ENCODE measurements at regions not wholly inside any gene's neighbourhood (a gene's known extent, or its start where the extent isn't known, plus 50 kb on each side); places are given as distances from the start of the nearest gene placed in this dataset.

DNA sequence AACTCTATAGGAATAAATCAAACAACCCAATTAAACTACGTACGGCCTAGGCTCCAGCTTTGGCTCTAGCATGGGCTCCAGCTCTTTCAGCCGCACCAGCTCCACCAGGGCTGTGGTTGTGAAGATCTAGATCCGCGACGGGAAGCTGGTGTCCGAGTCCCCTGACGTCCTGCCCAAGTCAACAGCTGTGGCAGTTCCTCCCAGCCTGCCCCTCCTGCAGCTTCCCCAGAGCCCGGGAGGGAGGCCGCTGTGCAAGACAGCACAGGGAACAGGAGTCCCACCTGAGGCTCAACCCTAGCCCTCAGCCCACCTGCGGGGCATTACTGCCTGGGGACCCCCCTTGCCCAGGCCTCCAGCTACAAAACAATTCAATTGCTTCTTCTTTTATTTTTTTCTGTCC lies 2680.3 kb downstream of the PCDH7 start:
- peaks cover 5% of the 10 kb centered on the region; the same call in 1 of the 2 replicates for H4K20me1 ChIP-seq (ENCODE audit: insufficient read depth)
- H3K27ac ChIP-seq (ENCODE audit: low read depth, low read length) = no peak overlapping the region
- no peaks in the 10 kb centered on the region for H3K36me3 ChIP-seq (ENCODE audit: control insufficient read depth in 1 of 2, insufficient read depth in 2 of 2, low read length in 2 of 2)
- no peaks in the 10 kb centered on the region; a peak in 1 of 4 replicates for H3K9me3 ChIP-seq (ENCODE audit: control insufficient read depth in 1 of 2, insufficient read depth in 1 of 2, low read depth in 1 of 2, low read length in 2 of 2)
- no TSS peak for BruUV-seq (replicated peaks)
- ChIA-PET CTCF (no interaction called here), POLR2A (no interaction called here), RAD21 (ENCODE audit: low non-redundant PET in 1 of 2, low total read pairs in 2 of 2, uncharacterized antibody in 2 of 2, unreplicated experiment in 2 of 2) (no interaction called here)
- TF ChIP-seq JUND (IDR thresholded peaks at IDR 0.05) (no peak), SIN3A (IDR thresholded peaks at IDR 0.05; ENCODE audit: low read depth) (no peak), EZH2phosphoT487 (IDR thresholded peaks at IDR 0.05; ENCODE audit: borderline replicate concordance) (no peak), SRF (IDR thresholded peaks at IDR 0.05; ENCODE audit: low read depth) (no peak), ZNF274 (IDR thresholded peaks at IDR 0.05; ENCODE audit: low read depth, low read length) (no peak), FOSL1 (IDR thresholded peaks at IDR 0.05; ENCODE audit: low read depth) (no peak), CEBPB (IDR thresholded peaks at IDR 0.05; ENCODE audit: low read depth) (no peak), POLR2AphosphoS5 (IDR thresholded peaks at IDR 0.05; ENCODE audit: low read depth, low read length) (no peak), CBX3 (IDR thresholded peaks at IDR 0.05; ENCODE audit: low read depth) (no peak), TCF7L2 (IDR thresholded peaks at IDR 0.05; ENCODE audit: borderline replicate concordance, extremely low read depth, insufficient read depth, insufficient read length) (no peak), YY1 (IDR thresholded peaks at IDR 0.05; ENCODE audit: extremely low read depth, insufficient replicate concordance, low read depth, low read length) (no peak), ZFX (IDR thresholded peaks at IDR 0.05) (no peak), RAD21 (IDR thresholded peaks at IDR 0.05; ENCODE audit: low read depth) (no peak), ELF1 (IDR thresholded peaks at IDR 0.05; ENCODE audit: borderline replicate concordance, low read depth) (no peak)
- TF ChIP-seq, protein P1, sequence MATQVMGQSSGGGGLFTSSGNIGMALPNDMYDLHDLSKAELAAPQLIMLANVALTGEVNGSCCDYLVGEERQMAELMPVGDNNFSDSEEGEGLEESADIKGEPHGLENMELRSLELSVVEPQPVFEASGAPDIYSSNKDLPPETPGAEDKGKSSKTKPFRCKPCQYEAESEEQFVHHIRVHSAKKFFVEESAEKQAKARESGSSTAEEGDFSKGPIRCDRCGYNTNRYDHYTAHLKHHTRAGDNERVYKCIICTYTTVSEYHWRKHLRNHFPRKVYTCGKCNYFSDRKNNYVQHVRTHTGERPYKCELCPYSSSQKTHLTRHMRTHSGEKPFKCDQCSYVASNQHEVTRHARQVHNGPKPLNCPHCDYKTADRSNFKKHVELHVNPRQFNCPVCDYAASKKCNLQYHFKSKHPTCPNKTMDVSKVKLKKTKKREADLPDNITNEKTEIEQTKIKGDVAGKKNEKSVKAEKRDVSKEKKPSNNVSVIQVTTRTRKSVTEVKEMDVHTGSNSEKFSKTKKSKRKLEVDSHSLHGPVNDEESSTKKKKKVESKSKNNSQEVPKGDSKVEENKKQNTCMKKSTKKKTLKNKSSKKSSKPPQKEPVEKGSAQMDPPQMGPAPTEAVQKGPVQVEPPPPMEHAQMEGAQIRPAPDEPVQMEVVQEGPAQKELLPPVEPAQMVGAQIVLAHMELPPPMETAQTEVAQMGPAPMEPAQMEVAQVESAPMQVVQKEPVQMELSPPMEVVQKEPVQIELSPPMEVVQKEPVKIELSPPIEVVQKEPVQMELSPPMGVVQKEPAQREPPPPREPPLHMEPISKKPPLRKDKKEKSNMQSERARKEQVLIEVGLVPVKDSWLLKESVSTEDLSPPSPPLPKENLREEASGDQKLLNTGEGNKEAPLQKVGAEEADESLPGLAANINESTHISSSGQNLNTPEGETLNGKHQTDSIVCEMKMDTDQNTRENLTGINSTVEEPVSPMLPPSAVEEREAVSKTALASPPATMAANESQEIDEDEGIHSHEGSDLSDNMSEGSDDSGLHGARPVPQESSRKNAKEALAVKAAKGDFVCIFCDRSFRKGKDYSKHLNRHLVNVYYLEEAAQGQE (IDR thresholded peaks at IDR 0.05; ENCODE audit: low read depth) = no peak
- TF ChIP-seq, protein P2, sequence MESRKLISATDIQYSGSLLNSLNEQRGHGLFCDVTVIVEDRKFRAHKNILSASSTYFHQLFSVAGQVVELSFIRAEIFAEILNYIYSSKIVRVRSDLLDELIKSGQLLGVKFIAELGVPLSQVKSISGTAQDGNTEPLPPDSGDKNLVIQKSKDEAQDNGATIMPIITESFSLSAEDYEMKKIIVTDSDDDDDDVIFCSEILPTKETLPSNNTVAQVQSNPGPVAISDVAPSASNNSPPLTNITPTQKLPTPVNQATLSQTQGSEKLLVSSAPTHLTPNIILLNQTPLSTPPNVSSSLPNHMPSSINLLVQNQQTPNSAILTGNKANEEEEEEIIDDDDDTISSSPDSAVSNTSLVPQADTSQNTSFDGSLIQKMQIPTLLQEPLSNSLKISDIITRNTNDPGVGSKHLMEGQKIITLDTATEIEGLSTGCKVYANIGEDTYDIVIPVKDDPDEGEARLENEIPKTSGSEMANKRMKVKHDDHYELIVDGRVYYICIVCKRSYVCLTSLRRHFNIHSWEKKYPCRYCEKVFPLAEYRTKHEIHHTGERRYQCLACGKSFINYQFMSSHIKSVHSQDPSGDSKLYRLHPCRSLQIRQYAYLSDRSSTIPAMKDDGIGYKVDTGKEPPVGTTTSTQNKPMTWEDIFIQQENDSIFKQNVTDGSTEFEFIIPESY (IDR thresholded peaks at IDR 0.05; ENCODE audit: extremely low read depth, insufficient replicate concordance, low read length) = no peak
- TF ChIP-seq, protein P3, sequence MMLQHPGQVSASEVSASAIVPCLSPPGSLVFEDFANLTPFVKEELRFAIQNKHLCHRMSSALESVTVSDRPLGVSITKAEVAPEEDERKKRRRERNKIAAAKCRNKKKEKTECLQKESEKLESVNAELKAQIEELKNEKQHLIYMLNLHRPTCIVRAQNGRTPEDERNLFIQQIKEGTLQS (IDR thresholded peaks at IDR 0.05) = no peak
- TF ChIP-seq, protein P4, sequence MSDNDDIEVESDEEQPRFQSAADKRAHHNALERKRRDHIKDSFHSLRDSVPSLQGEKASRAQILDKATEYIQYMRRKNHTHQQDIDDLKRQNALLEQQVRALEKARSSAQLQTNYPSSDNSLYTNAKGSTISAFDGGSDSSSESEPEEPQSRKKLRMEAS (IDR thresholded peaks at IDR 0.05) = no peak
- ATAC-seq = no peak
- H3K27me3 ChIP-seq (ENCODE audit: insufficient read depth, low read length) = no peaks in the 10 kb centered on the region
- H3K9me2 ChIP-seq (ENCODE audit: insufficient read depth) = no peaks in the 10 kb centered on the region
- no peak overlapping the region for H3K4me3 ChIP-seq (replicated peaks in 1 of 2; ENCODE audit: low read depth in 1 of 2, low read length in 2 of 2)
- no peak overlapping the region for H2AFZ ChIP-seq (ENCODE audit: low read depth, low read length, poor library complexity, severe bottlenecking)
- DNase-seq (ENCODE audit: low read depth, low spot score) = no peak
- intact Hi-C loops (cut with micrococcal nuclease) = no loop called here
- no peaks in the 10 kb centered on the region for H3K4me1 ChIP-seq (ENCODE audit: control insufficient read depth in 1 of 2, insufficient read depth in 2 of 2, low read length in 2 of 2)
- H3K79me2 ChIP-seq (ENCODE audit: insufficient read depth, low read length) = no peaks in the 10 kb centered on the region
- H3K4me2 ChIP-seq (ENCODE audit: low read length) = no peak overlapping the region
- no peak overlapping the region for H3K9ac ChIP-seq (ENCODE audit: low read length)

Measured in HCT116 (cell line).